Stimulated activated CD8-positive, alpha-beta memory T cell treated with anti-CD3 and anti-CD28 coated beads, Interleukin-12 subunit alpha, Interleukin-12 subunit beta, amount 100 ng/mL, for 1 hour (primary cell): ENCODE measurements at regions not wholly inside any gene's neighbourhood (a gene's known extent, or its start where the extent isn't known, plus 50 kb on each side); places are given as distances from the start of the nearest gene placed in this dataset.
A peak's percentile ranks its signal among the peaks of the same experiment; 100 is the strongest.
"Not testable (repeated sequence)": the region's sequence is repeated elsewhere in the genome, so short reads cannot be mapped to it uniquely, and the experiment has no call there.

Experiments
- DNase-seq: peaks from one replicate; pipeline ENCODE4 v3.0.0-alpha.2; 2020; ENCODE audit warnings: low read depth

DNA sequence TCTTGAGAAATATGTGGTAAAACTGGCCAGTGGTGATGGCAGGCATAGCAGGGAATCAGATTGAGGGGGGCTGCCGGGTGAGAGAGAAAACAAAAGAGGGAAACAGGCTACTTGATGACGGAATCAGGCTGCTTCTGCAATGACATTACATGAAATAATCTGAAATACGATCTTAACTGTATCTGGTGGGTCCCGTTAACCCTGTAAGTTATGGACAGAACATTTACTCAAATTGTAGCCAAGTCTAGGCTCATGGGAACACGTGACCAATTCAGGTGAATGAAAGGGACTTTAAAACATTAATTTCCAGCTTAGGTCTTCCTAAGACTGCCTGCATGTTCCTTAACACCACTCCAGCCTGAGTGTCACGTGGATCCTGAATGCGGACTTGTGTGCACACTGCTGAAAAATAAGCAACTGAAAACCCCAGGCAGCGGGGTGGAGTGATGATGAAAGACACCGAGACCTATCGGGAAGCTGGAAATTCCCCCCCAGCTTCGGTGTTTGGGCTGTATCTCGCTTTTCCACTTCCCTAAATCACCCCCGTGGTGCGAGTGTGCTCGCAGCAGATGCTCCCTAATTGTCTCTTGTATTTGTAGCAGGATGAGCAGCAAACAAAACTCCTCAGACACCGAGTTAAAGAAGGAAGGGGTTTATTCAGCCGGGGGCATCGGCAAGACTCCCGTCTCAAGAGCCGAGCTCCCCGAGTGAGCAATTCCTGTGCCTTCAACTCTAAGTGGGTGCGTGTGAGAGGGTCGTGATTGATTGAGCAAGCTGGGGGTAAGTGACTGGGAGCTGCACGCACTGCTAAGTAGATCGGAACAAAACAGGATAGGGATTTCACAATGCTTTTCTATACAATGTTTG lies 145.0 kb upstream of the GRK3 start:
- DNase-seq = no peak

DNA sequence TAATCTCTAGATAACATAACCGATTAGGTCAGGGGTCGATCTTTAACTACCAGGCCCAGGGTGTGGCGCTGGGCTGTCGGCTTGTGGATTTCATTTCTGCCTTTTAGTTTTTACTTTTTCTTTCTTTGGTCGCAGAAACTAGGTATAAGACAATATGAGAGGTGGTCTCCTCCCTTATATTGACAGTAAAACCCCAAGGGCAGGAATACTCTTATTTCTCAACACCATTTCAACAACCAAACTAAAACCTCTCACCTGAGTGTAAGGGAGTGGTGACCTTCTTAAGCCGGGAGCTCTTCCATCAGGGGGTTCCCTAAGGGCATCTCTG lies 144.4 kb upstream of the GRK3 start:
- not testable (repeated sequence) for DNase-seq

DNA sequence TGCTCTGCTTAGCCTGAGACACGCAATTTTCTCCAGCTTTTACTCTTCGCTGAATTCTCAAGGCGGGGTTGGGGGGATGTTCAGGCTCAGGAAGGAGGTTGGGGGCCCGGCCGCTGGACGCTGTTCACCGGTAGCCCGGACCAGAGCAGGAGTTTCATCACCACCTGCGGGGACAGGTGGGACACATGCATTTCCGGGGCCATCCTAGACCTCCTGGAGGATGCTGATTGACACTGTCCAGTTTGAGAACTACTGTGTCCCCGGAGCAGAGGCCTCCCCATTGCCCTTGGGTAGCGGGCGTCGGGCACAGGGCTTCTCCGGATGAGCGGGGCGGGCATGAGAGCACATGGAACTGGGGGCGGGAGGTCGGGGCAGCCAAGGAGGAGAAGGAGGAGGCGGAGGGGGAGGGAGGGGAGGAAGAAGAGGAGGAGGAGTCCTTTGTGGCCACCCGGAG lies 144.0 kb upstream of the GRK3 start:
- no peak for DNase-seq

DNA sequence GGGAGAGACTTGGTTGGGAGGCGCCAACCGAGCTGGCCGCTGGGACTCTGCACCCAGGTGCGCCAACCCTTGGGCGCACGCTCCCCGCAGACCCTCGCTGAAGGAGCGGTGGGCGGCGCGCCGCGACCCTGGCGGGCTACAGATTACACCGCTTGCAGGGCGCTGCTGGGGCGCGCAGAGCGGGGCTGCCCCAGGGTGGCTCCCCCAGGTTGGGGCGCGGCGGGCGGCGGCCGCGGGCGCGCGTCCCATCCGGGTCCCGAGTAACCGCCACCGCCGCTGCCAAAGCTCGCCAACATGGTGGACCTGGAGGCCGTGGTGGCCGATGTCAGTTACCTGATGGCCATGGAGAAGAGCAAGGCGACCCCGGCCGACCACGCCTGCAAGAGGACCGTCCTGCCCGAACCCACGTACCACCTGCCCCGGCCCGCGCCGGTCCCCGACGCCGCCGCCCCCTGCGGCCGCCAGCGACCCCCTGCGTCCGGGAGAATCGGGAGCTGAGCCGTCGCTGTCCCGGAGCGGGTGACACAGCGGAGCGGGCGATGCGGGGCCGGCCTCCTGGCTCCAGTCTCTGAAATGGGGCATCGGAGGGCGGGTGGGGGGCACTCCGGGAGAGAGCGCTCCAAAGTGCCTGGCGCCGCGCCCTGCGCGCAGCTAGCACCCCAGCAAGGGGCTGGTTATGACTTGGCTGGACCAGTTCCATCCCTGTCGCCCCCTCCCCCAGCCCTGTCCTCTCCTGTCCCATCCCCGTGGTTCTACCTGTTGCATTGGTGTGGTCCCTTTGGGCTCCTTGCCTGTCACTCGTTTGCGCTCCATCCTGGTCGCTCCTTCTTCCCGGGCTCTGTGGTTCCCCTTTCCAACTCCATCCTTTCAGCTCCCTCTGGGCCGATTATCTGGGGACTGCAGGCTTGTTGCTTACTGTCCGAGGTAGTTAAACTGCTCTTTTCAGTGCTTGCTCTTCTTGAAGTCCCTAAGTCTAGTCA lies 143.3 kb upstream of the GRK3 start:
- no peak for DNase-seq

DNA sequence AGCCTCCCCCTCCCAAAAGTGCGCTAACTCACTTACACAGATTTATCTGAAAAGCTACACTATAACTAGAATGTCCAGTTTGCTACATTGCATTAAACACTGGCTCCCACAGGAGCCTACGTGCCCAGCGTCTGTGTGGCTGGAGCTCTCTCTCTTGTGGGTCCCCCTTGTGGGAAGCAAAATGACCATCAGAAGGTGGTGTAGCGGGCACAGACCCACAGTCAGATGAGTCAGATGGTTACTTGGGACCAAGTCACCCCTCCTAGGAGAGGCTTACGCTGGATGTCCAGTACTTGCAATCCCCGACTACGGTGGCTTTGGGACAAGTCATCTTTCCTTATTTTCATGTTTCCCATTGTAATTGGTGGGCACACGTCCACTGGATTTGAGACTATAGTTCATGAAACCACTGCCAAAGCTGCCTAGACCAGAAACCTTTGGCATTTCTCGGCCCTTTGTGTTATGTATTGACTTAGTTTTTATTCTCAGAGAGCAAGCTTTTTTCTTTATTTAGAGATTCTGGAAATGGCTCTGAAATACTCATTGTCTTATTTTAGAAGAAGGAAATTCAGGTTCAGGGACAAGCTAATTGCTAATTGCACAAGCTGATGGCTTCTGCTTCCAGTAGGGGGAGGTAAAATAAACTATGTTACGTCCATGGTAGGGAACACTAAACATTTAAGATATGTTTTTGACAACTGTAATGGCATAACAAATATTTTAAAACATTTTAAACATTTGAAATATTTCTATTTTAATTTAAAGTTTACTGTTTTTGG lies 137.8 kb upstream of the GRK3 start:
- DNase-seq = not testable (repeated sequence)

DNA sequence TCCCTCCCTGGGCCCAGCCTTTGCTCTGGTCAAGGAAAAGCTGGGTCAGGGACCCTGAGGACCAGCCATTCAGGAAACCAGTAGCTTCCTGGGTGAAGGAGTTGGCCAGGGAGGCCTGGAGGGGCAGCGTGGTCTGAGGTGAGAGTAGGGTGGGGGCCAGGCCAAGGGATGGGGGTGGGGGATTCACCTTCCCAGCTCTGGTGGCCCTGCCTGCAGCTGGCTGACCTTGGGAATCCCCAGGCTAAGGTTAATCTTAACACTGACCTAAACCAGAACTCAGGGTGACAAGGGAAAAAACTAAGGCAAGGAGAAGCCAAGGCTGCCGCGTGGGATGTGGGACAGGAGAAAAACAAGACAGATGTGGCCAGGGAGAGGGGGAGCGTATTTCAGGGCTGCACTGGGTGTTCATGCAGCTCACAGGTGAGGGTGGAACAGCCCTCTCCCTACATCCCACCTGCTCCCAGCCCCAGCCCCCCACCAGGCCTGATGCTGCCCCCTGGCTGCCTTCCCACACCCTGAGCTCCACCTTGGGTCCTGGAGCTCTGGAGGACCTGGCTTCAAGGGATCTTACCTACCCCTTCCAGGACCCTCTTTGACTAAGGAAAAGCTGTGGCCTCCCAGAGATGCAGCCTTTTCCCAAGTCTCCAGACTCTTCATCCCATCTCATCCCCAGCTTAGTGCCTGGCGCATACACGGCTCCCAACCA lies 132.7 kb upstream of the GRK3 start:
- not testable (repeated sequence) for DNase-seq

DNA sequence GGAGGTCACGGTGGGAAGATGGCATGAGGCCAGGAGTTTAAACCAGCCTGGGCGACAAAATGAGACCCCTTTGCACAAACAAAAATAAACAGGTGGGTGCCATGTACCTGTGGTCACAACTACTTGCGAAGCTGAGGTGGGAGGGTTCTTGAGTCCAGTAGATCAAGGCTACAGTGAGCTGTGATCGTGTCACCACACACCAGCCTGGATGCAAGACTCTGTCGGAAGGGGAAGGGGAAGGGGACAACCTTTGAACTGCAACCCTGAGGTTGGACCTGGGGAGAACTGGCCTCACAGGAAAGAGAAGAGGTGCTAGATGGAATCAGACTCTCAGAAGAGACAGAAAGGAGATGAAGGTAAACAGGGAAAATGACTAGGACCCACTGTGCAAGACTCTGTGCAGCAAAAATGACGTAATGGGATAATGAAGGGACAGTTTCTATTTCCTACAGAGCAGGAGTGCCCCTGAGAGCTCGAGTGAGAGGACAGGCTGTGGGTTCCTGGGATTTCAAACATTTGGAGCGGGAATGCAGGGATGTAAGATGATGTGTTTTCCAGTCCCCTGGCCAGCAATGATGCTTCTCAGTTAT lies 131.0 kb upstream of the GRK3 start:
- DNase-seq = not testable (repeated sequence)

DNA sequence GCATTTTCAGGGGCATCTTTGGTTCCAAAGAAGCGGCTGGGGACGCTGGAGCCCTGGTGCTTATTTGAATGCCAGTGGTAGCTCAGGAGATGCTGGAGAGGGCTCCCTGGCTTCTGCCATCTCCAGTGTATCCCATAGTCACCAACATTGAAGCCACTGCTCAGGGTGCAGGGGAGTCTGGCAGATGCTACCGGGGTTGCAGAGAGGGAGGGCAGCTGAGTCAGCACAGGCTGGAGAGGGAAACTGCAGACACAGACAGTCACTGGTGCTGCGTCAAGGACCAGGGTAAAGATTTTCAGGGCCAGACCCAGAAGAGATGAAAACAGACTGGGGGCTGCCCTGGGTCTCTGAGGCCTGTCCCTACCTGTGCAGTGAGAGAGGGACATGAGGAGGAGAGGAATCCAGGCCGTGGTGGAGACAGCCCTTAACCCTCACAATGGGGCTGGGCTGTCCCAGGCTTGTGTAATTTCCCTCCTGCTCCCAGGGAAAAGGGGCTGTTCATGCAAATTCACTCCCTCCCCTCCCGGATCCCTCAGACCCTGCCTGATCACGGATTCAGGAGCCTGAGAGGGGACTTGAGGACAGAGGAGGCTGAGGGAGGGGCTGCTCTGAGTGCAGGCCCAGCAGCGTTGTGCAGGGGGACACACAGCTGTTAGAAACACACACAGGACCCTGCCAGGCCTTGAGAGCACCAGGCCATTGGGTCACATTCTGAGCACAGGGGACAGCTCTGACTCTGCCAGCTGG lies 126.9 kb upstream of the GRK3 start:
- DNase-seq = no peak

DNA sequence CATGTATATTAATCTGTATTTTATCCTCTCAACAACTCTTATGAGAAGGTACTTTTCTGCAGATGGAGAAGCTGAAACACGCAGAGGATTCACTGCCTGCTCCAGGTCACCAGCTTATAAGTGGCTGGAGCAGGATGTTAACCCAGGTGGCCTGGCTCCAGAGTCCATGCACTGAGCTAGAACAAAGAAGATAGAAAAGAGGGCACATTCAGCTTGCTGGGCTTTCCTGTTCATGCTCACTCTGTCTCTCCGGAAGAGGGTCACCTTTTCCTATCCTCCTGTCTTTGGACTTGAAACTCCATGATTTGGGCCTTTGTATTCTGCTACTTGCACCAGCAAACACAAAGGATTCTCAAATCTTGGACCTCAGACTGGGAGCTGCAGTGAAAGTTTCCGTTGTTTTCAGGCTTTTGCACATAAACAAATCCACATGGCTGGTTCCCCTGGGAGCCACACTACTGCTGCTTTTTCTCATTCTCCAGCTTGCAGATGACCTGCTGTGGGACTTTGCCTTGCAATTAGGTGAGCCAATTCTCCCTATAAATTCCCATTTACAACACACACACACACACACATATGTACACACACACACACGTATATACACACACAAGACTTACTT lies 117.3 kb upstream of the GRK3 start:
- DNase-seq = no peak

DNA sequence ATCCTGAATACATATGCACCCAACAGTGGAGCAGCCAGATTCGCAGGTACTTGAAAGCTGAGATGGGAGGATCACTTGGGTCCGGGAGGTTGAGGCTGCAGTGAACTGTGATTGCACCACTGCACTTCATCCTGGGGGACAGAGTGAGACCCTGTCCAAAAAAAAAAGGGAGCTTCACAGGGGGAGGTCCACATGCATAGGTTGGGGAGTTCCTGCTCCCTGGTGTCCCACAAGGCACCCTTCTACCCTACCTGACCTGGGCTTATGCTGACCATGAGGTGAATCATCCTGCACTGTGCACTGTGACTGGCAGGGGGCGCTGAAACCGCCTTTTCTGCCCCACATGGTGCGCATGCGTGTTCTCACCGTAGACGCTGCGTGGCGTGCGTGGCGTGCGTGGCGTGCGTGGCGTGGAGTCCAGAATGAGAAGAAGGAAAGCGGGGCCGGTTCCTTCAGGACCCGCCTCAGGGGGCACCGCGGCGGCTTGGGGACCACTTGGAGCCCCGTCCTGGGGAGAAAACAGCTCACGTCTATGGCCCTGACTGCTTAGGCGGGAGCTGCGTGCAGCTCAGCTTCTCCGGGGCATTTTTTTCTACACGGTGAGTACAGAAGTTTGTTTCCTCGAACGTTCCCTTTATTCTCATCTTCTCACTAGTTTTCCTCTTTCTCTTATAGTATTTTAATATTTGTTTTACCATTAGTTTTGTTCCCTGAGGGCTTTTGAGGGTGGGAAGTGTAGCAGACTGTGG lies 116.6 kb upstream of the GRK3 start:
- peak; percentile 84 for DNase-seq

DNA sequence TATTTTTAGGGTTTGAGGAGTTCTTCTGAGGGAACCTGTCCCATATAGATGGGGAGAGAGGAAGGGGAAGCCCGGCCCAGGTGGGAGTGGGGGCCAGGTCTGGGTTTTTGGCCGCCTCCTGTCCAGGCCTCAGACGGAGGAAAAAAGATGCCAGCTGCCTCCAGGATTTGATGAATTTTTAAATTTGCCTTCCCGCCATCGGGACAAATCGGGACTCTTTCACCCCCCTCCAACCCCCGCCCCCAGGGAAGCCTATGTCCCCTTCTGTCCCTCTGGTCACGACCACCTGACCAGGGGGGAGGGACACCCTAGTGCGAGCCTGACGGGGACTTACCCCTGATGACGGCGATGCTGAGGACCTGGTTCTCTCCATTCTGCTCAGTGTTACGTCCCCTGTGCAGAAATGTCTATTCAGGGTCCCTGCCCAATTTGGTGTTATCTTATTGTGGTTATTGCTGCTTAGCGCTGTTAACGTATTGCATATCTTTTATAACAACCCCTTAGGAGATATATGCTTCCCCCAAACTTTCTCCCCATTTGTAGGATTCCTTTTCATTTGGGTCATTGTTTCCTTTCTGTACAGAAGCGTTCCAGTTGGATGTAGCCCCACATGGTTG lies 115.9 kb upstream of the GRK3 start:
- DNase-seq = no peak

DNA sequence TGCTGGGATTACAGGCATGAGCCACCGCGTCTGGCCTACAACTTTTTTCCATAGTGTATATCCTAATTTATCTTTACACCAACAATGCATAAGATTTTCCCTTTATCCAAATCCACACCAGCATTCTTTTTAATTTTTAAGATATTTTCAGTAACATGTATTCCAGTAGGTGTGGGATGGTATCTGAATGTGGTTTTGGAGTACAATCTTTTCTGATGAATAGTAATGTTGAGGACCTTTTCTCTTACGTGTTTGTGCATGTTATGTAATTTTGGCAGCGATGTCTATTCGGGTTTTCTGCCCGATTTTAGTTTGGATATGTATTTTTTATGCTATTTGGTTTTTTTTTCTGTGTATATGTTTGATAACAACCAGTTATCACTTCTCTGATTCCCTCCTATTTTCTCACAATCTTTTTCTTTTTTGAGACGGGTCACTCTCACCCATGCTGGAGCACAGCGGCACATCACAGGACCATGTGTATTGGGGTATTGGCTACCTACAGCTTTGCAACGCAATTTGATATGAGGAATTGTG lies 114.6 kb upstream of the GRK3 start:
- DNase-seq = no peak

DNA sequence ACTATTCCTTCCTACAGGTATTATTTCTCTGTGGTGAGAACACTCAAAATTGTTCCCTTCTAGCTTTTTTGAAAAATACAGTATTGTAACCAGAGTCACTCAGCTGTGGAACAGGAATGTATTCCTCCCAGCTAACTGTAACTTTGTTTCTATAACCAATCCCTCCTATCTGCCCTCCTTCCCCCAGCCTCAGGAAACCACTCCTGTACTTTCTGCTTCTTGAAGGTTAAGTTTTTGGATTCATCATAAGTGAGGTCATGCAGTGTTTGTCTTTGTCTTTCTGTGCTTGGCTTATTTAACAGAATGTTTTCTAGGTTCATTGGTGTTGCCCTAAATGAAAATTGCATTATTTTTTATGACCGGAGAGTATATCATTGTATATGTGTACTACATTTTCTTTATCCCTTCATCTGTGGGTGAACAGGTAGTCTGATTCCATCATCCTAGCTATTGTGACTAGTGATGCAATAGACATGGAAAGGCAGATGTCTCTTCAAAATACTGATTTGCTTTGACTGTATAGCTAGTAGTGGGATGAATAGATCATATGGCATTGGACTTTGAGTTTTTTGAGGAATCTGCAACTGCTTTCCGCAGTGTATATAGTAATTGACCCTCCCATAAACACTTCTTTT lies 112.9 kb upstream of the GRK3 start:
- no peak for DNase-seq

DNA sequence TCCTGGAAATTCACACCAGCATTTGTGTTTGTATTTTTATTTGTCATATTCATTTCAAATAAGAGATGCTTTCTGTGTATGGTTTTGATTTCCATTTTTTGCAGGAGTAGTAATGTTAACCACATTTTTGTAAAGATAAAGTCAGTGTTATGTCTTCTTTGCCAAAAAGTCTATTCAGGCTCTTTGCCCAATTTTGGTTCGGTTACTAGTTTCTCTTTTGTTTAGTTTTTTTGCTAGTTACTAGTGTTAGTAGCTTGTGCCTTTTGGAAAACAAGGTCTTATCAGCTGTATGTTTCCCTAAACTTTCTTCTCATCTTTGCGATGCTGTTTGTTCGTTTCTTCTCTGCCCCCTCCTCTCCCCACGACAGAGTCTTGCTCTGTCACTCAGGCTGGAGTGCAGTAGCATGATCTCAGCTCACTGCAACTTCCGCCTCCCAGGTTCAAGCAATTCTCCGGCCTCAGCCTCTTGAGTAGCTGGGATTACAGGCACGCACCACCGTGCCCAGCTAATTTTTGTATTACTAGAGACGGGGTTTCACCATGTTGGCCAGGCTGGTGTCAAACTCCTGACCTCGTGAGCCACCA lies 112.3 kb upstream of the GRK3 start:
- no peak for DNase-seq

DNA sequence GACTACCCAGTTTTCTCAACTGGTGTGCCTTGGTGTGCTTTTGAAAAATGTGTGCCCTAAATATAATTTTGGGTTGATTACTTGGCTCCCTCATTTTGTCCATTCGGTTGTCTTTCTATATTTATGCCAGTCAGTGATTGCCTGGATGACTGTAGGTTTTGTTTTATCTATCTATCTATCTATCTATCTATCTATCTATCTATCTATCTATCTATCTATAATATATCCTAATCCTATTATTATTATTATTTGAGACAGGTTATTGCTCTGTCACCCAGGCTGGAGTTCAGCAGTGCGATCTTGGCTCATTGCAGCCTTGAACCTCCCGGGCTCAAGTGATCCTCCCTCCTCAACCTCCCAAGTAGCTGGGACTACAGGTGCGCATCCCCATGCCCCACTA lies 111.4 kb upstream of the GRK3 start:
- no peak for DNase-seq

DNA sequence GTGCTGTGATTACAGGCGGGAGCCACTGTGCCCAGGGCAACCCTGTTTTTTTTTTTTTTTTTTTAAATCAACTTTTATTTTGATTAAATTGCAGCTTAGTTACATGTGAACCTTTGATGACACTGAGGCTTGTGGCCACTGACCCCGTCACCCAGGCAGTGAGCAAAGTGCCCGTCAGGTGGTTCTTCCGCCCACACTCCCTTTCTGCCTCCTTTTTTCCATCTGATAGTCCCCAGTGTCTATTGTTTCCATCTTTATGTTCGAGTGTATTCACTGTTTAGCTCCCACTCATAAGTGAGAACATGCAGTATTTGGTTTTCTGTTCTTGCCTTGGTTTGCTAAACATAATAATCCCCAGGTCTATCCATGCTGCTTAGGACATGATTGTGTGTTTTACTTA lies 110.9 kb upstream of the GRK3 start:
- no peak for DNase-seq

DNA sequence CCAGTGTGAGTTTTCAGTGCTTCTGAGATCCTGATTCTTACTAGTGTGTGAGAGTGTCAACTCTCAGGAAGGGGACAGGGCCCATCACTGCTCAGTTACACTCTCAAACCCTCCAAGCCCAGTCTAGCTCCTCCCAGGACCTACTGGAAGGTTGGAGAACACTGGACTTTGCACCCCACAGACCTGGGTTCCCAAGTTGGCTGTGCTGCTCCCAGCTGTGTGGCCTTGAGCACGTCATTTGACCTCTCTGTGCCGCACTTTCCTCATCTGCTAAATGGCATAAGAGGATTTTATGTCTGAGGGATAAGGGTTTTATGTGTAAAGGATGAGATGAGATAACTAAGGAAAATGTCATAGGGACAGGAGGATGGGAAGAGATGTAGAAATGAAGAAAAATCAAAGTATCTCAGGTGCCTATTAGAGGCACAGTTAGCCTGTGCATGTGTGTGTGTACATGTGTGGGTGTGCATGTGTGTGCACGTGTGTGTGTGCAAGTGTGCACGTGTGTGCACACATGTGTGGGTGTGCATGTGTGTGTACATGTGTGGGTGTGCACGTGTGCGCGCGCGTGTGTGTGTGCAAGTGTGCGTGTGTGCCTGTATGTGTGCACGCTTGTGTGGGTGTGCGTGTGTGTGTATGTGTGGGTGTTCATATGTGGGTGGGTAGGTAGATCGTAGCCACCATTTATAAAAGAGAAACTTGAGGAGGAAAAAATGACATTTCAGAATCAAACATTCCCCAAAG lies 108.0 kb upstream of the GRK3 start:
- not testable (repeated sequence) for DNase-seq
